Natural killer cell (primary cell): ENCODE measurements at regions not wholly inside any gene's neighbourhood (a gene's known extent, or its start where the extent isn't known, plus 50 kb on each side); places are given as distances from the start of the nearest gene placed in this dataset.
"Not testable (repeated sequence)": the region's sequence is repeated elsewhere in the genome, so short reads cannot be mapped to it uniquely, and the experiment has no call there.

Experiments
- ATAC-seq, 3 donors: fragments of 150-1000 bp in 2 of 3; fragments of 200-7000 bp in 1 of 3; cut with Tn5 transposase; 1 replicate in 1 of 3; 2 replicates in 2 of 3; pipeline ENCODE4 v1.10.0; 2021; ENCODE audit warnings: mild to moderate bottlenecking in 2 of 3, moderate library complexity in 2 of 3
- DNase-seq, 2 donors: peaks; one replicate each; pipeline versions ENCODE4 v3.0.0 to v3.0.0-alpha.2; 2013 to 2021; ENCODE audit warnings: mixed read lengths in 1 of 2
- H3K27ac ChIP-seq: one replicate; pipeline ENCODE4 v1.5.1; 2013; ENCODE audit warnings: mild to moderate bottlenecking, low read length
- H3K27me3 ChIP-seq: one replicate; pipeline ENCODE4 v1.6.1; 2013; ENCODE audit warnings: low read length; ENCODE audit not compliant: control insufficient read depth, insufficient read depth
- H3K36me3 ChIP-seq: one replicate; pipeline ENCODE4 v1.6.1; 2013; ENCODE audit warnings: low read length; ENCODE audit not compliant: control insufficient read depth, insufficient read depth
- H3K4me1 ChIP-seq: one replicate; pipeline ENCODE4 v1.6.1; 2013; ENCODE audit warnings: low read length; ENCODE audit not compliant: control insufficient read depth, insufficient read depth
- H3K4me3 ChIP-seq: one replicate; pipeline ENCODE4 v1.5.1; 2013; ENCODE audit warnings: low read length
- H3K9me3 ChIP-seq: one replicate; pipeline ENCODE4 v1.6.1; 2013; ENCODE audit warnings: low read length; ENCODE audit not compliant: control insufficient read depth, insufficient read depth
- H3K27ac Mint-ChIP-seq, 2 donors: one replicate each; pipeline ENCODE4 v1.8.0; 2022; ENCODE audit warnings: mild to moderate bottlenecking in 2 of 2, mixed read lengths in 2 of 2, moderate library complexity in 1 of 2
- H3K27me3 Mint-ChIP-seq, 2 donors: one replicate each; pipeline ENCODE4 v1.8.0; 2022; ENCODE audit warnings: low read depth in 2 of 2, mixed read lengths in 2 of 2
- H3K36me3 Mint-ChIP-seq: one replicate; pipeline ENCODE4 v1.8.0; 2022; ENCODE audit warnings: mixed read lengths
- H3K4me1 Mint-ChIP-seq, 2 donors: one replicate each; pipeline ENCODE4 v1.8.0; 2022; ENCODE audit warnings: mixed read lengths in 2 of 2
- H3K4me3 Mint-ChIP-seq: one replicate; pipeline ENCODE4 v1.8.0; 2022; ENCODE audit warnings: mild to moderate bottlenecking, moderate library complexity, mixed read lengths
- H3K9me3 Mint-ChIP-seq, 2 donors: one replicate each; pipeline ENCODE4 v1.8.0; 2022; ENCODE audit warnings: mixed read lengths in 2 of 2
- WGBS: methylation state at CpG from one replicate; pipeline ENCODE4 v1.1.7; 2013; ENCODE audit warnings: missing lambda C conversion rate; ENCODE audit not compliant: insufficient coverage; 5-methylcytosine and 5-hydroxymethylcytosine counted together
- intact Hi-C: fragments of 100-400 bp; cut with micrococcal nuclease; formaldehyde crosslinking; loops from one replicate; pipeline ENCODE4 v1.14.2; 2022

DNA sequence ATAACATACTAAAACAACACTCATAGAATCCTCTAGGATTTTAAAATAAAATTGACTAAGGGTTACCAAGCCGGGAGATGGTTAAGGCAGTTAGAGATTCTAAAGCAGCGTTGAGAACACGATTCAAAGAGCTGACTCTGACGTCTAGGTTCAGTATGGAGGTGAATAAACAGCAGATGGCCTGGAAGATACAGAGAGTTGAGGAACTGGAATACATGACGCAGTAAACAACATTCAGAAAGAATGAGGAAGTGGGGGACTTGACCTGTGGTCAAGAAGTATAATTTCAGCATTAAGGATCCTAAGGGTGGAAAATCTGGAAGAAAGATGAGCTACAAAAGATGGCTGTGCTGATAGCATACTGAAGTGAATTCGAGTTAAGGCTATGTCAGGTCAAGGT, 172.5 kb upstream of the NBPF9 start:
- peak in 1 of 3 donors; percentile 53 for ATAC-seq
- H3K4me1 Mint-ChIP-seq, H3K27ac Mint-ChIP-seq, H3K36me3 ChIP-seq, H3K9me3 ChIP-seq, H3K36me3 Mint-ChIP-seq, H3K27me3 Mint-ChIP-seq, H3K4me3 ChIP-seq, H3K27ac ChIP-seq, H3K4me3 Mint-ChIP-seq, intact Hi-C loops, DNase-seq, H3K9me3 Mint-ChIP-seq, H3K4me1 ChIP-seq, H3K27me3 ChIP-seq: not testable (repeated sequence)
- no CpG with 5 or more reads among the region's 6 CpGs for WGBS

DNA sequence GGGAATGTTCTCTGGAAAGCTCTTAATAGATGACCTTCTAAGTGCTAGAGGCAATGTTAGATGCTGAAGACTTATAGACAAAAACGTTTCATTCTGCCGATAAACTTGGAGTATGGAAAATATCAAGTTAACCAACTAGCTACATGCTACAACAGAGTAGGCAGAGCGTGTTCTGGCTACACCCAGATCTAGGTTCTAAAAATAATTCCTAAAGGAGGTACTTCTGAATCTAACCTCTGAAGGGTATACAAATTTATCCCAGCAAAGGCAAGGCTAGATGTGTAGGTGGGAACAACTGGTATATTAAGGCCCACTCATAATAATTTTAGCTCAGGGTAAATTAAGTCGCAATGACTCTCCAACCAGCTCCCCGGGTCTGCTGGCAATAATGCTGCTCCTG, 173.1 kb upstream of the NBPF9 start:
- H3K4me3 Mint-ChIP-seq, H3K27me3 Mint-ChIP-seq, ATAC-seq, H3K36me3 ChIP-seq, intact Hi-C loops, H3K27ac Mint-ChIP-seq, H3K4me3 ChIP-seq, H3K9me3 Mint-ChIP-seq, H3K27ac ChIP-seq, H3K9me3 ChIP-seq, H3K4me1 ChIP-seq, DNase-seq, H3K36me3 Mint-ChIP-seq, H3K27me3 ChIP-seq, H3K4me1 Mint-ChIP-seq: not testable (repeated sequence)
- WGBS, result no CpG with 5 or more reads among the region's 5 CpGs

DNA sequence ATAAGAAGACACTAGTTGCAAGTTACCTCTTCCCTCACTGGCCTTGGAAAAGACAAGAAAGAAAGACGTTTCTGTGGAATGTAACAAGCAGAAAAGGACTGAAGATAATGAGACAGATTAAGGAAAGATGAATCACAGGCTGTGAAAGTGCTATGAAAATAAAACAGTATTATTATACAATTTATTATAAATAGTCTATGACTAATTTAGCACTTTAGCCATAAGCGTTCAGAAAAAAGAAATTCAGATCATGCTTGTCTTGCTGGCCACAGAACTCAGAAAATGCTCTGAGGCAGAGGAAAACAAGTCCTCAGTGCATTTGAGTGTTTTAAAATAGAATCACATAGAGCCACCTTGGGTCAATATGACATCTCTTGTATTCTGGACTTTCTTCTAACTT, 174.8 kb upstream of the NBPF9 start:
- H3K9me3 Mint-ChIP-seq, H3K27ac Mint-ChIP-seq, H3K36me3 ChIP-seq, H3K4me3 Mint-ChIP-seq, H3K27ac ChIP-seq, H3K9me3 ChIP-seq, ATAC-seq, H3K27me3 ChIP-seq, DNase-seq, H3K4me3 ChIP-seq, H3K27me3 Mint-ChIP-seq, H3K36me3 Mint-ChIP-seq, H3K4me1 ChIP-seq, intact Hi-C loops, H3K4me1 Mint-ChIP-seq: not testable (repeated sequence)
- no CpG with 5 or more reads among the region's 2 CpGs for WGBS

GRCh38 chr1:149279015-149279414, 175.7 kb upstream of the NBPF9 start:
- intact Hi-C loops, H3K27me3 Mint-ChIP-seq, DNase-seq: not testable (repeated sequence)

GRCh38 chr1:149279512-149279911, 176.2 kb upstream of the NBPF9 start:
- H3K27me3 ChIP-seq, H3K27ac Mint-ChIP-seq, H3K4me3 Mint-ChIP-seq, H3K36me3 ChIP-seq, ATAC-seq, H3K4me1 ChIP-seq, H3K36me3 Mint-ChIP-seq, H3K27ac ChIP-seq, H3K9me3 Mint-ChIP-seq, intact Hi-C loops, H3K9me3 ChIP-seq, H3K27me3 Mint-ChIP-seq, DNase-seq, H3K4me1 Mint-ChIP-seq, H3K4me3 ChIP-seq: not testable (repeated sequence)
- no CpG with 5 or more reads among the region's 2 CpGs for WGBS

More at GRCh38 chr1:149279015-149279414, 175.7 kb upstream of the NBPF9 start:
- H3K27ac Mint-ChIP-seq, H3K27me3 ChIP-seq, H3K4me3 Mint-ChIP-seq, H3K27ac ChIP-seq, H3K4me1 Mint-ChIP-seq, H3K4me1 ChIP-seq, H3K36me3 ChIP-seq, H3K9me3 Mint-ChIP-seq, H3K4me3 ChIP-seq, H3K36me3 Mint-ChIP-seq, H3K9me3 ChIP-seq, ATAC-seq: not testable (repeated sequence)

GRCh38 chr1:149284773-149285172, 181.4 kb upstream of the NBPF9 start:
- H3K4me3 Mint-ChIP-seq, DNase-seq, H3K27ac Mint-ChIP-seq, H3K4me3 ChIP-seq, ATAC-seq, H3K4me1 ChIP-seq, H3K27me3 Mint-ChIP-seq, H3K36me3 Mint-ChIP-seq, H3K36me3 ChIP-seq, H3K27me3 ChIP-seq, H3K4me1 Mint-ChIP-seq, H3K9me3 Mint-ChIP-seq, H3K9me3 ChIP-seq, intact Hi-C loops, H3K27ac ChIP-seq: not testable (repeated sequence)
- WGBS, result no CpG with 5 or more reads among the region's 4 CpGs

DNA sequence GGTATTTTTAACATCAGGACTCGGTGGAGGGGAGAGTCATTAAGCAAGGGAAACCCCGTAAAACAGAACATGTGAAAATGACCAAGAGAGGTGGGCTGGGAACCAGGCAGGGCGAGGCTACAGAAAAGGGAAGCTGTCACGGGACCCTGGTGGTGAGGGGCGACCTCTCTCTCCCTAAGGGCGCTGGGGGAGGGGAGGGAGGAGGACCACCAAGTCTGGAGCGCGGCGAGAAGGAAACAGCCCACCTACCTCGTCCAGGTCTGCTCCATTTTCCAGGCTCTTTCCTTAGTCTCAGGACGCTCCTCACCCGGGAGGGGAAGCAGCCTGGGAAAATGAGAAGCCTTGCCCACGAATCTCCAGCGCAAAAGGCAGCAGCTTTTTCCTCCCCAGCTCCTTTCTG, 181.9 kb upstream of the NBPF9 start:
- H3K27me3 ChIP-seq, H3K36me3 Mint-ChIP-seq: not testable (repeated sequence)

DNA sequence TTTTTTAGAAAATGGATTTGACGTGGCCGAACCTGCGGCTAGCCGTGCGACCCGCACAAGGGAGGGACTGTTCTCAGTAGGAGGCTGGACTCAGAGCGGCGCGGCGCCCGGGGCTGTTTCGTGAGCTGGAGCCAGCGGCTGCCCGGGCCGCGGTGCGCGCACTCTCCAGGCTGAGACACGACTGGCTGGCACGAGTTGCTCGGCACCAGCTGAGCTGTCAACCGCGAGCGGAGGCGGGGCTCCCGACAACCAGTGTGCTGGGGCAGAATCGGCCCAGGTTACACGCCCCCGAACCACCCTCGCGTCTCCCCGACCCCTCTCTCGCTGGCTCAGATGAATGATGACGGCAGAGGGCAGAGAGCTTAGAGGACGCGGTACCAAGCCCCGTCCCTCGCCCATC, 182.3 kb upstream of the NBPF9 start:
- H3K27me3 Mint-ChIP-seq, intact Hi-C loops, H3K27me3 ChIP-seq, DNase-seq, H3K36me3 Mint-ChIP-seq, H3K27ac Mint-ChIP-seq, H3K4me1 ChIP-seq, H3K9me3 Mint-ChIP-seq, H3K4me3 ChIP-seq, H3K27ac ChIP-seq, H3K4me1 Mint-ChIP-seq, H3K9me3 ChIP-seq, H3K36me3 ChIP-seq: not testable (repeated sequence)
- H3K4me3 Mint-ChIP-seq, result peak overlapping the region; percentile 76
- peak; percentile 89 to 96 (median 95) for ATAC-seq
- no CpG with 5 or more reads among the region's 38 CpGs for WGBS

More for the DNA sequence above, 181.9 kb upstream of the NBPF9 start:
- intact Hi-C loops, DNase-seq, H3K9me3 Mint-ChIP-seq, H3K27me3 Mint-ChIP-seq, H3K4me1 ChIP-seq, H3K27ac Mint-ChIP-seq, H3K27ac ChIP-seq, H3K36me3 ChIP-seq, H3K4me3 Mint-ChIP-seq, H3K9me3 ChIP-seq, H3K4me3 ChIP-seq, H3K4me1 Mint-ChIP-seq: not testable (repeated sequence)
- no CpG with 5 or more reads among the region's 14 CpGs for WGBS
- peak in 2 of 3 donors; percentile 19 to 25 for ATAC-seq
